Activated T-helper 2 cell treated with anti-CD3 and anti-CD28 coated beads, Interferon-gamma antibody, Interleukin-2, Interleukin-4, amounts not matched to agents 10 μg/mL and 5 μg/mL and 100 μg/mL, durations not matched to agents 14 hours and 24 hours and 36 hours (primary cell): ENCODE measurements at regions not wholly inside any gene's neighbourhood (a gene's known extent, or its start where the extent isn't known, plus 50 kb on each side); places are given as distances from the start of the nearest gene placed in this dataset.
"Not testable (repeated sequence)": the region's sequence is repeated elsewhere in the genome, so short reads cannot be mapped to it uniquely, and the experiment has no call there.

ENCODE experiments used
- DNase-seq: peaks from one replicate; pipeline ENCODE4 v3.0.0; 2021; ENCODE audit warnings: low spot score
- H3K27ac Mint-ChIP-seq: one replicate; pipeline ENCODE4 v1.8.0; 2021; ENCODE audit warnings: mixed read lengths
- H3K27me3 Mint-ChIP-seq: one replicate; pipeline ENCODE4 v1.8.0; 2021; ENCODE audit warnings: low read depth, mixed read lengths
- H3K36me3 Mint-ChIP-seq: one replicate; pipeline ENCODE4 v1.8.0; 2021; ENCODE audit warnings: low read depth, mixed read lengths
- H3K4me1 Mint-ChIP-seq: one replicate; pipeline ENCODE4 v1.8.0; 2021; ENCODE audit warnings: low read depth, mixed read lengths
- H3K4me3 Mint-ChIP-seq: one replicate; pipeline ENCODE4 v1.8.0; 2021; ENCODE audit warnings: low read depth, mild to moderate bottlenecking, moderate library complexity, mixed read lengths
- H3K9me3 Mint-ChIP-seq: one replicate; pipeline ENCODE4 v1.8.0; 2021; ENCODE audit warnings: mixed read lengths
- intact Hi-C: fragments of 100-400 bp; cut with micrococcal nuclease; formaldehyde crosslinking; loops from one replicate; pipeline ENCODE4 v1.15.1; 2023

DNA sequence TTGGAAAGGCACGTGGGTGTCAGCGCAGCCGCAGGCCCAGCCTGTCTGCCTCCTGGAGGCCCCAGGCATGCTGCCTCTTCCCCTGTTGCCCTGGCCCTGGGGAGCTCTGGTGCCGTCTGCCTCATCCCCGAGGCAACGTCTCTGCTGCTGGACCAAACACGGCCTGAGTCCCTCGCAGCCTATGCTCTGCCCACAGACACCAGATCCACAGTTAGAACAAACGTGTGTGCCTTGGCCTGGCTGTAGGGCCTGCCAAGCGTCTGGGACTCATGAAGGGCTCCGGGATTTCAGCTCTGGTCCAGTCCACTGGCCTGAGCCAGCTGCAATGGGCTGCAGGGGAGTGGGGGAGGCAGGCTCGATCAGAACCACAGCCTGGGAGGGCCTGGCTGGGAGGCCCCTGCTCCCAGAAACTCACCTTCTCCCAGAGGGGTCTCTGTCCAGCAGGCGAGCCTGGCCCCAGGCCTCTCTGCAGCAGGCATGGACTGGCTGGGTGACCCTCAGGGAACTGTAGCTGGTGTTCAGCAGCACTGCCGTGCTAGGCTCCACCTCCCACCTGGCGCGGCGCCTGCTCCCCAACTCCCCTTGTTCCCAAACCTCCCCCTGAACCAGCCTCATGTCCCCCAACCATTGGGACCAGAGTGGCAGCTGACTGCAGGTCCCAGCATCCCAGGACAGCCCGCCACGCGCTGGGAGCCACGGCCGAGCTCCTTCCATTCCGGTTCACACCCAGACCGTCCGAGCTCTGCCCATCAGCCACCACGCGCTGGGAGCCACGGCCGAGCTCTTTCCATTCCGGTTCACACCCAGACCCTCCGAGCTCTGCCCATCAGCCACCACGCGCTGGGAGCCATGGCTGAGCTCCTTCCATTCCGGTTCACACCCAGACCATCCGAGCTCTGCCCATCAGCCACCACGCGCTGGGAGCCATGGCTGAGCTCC lies 197.0 kb downstream of the DLL1 start:
- Mint-ChIP-seq H3K27me3 (no peaks in the 10 kb centered on the region), H3K27ac (no peak overlapping the region), H3K36me3 (peaks cover 3% of the 10 kb centered on the region), H3K4me3 (no peak overlapping the region), H3K9me3 (no peaks in the 10 kb centered on the region), H3K4me1 (peaks cover 18% of the 10 kb centered on the region)
- DNase-seq: no peak
- intact Hi-C loops: no loop called here

DNA sequence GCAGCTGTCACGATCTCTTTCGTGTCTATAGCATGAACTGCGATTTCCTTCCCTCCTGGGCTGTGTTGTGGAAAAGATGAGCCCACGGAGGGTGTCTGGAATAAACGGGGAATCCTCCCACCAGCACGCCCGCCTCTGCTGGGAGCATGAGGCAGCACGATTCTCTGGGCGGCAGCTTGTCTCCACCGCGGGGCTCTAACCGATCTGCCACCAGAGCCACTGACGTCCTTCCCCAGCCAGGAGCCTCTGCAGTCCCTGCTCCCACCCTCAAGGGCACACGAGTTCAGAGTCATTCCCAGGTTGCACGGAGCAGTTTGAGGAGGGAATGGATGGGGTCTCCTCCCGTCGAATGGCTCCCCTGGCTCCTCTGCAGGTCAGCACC lies 197.6 kb downstream of the DLL1 start:
- intact Hi-C loops: no loop called here
- H3K36me3 Mint-ChIP-seq: peaks cover 3% of the 10 kb centered on the region
- peaks cover 19% of the 10 kb centered on the region for H3K4me1 Mint-ChIP-seq

DNA sequence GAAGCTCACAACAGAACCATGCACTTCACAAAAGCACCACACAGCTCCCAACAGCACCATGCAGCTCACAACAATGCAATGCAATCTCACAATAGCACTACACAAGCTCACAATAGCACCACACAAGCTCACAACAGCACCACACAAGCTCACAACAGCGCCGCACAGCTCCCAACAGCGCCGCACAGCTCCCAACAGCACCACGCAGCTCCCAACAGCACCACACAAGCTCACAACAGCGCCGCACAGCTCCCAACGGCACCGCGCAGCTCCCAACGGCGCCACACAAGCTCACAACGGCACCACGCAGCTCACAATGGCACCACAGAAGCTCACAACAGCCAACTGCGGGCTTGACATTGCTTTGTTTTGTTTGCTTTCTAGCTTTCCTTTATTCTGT lies 198.1 kb downstream of the DLL1 start:
- Mint-ChIP-seq H3K36me3 (peaks cover 3% of the 10 kb centered on the region), H3K4me3 (no peak overlapping the region), H3K9me3 (no peaks in the 10 kb centered on the region), H3K27me3 (no peaks in the 10 kb centered on the region), H3K4me1 (peaks cover 23% of the 10 kb centered on the region), H3K27ac (no peak overlapping the region)
- no peak for DNase-seq
- intact Hi-C loops: no loop called here

More for the DNA sequence above, 197.6 kb downstream of the DLL1 start:
- Mint-ChIP-seq H3K27ac (no peak overlapping the region), H3K27me3 (no peaks in the 10 kb centered on the region), H3K4me3 (no peak overlapping the region), H3K9me3 (no peaks in the 10 kb centered on the region)
- no peak for DNase-seq

DNA sequence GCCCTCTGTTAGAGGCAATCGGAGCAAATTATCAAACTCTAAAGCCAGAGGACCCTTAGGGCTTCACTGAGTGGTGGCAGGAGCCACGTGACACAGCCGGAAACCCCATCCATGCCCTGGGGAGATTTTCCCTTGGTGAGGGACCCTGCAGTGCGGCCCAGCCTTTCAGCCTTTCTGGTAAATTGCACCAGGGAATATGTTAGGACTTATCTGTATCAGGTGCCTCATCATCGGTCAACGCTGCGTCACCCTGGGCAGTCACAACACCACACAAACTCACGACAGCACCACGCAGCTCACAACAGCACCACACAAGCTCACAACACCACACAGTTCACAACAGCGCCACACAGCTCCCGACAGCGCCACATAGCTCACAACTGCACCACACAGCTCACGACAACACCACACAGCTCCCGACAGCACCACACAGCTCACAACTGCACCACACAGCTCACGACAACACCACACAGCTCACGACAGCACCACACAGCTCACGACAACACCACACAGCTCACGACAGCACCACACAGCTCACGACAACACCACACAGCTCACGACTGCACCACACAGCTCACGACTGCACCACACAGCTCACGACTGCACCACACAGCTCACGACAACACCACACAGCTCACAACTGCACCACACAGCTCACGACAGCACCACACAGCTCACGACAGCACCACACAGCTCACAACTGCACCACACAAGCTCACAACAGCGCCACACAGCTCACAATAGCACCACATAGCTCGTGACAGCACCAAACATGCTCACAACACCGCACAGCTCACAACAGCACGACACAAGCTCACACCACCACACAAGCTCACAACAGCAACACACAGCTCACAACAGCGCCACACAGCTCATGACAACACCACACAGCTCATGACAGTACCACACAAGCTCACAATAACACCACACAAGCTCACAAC lies 199.0 kb downstream of the DLL1 start:
- Mint-ChIP-seq H3K4me1 (peaks cover 23% of the 10 kb centered on the region), H3K27ac (no peak overlapping the region), H3K9me3 (no peaks in the 10 kb centered on the region), H3K36me3 (peaks cover 3% of the 10 kb centered on the region), H3K4me3 (no peak overlapping the region), H3K27me3 (no peaks in the 10 kb centered on the region)
- intact Hi-C loops: no loop called here
- DNase-seq: no peak

DNA sequence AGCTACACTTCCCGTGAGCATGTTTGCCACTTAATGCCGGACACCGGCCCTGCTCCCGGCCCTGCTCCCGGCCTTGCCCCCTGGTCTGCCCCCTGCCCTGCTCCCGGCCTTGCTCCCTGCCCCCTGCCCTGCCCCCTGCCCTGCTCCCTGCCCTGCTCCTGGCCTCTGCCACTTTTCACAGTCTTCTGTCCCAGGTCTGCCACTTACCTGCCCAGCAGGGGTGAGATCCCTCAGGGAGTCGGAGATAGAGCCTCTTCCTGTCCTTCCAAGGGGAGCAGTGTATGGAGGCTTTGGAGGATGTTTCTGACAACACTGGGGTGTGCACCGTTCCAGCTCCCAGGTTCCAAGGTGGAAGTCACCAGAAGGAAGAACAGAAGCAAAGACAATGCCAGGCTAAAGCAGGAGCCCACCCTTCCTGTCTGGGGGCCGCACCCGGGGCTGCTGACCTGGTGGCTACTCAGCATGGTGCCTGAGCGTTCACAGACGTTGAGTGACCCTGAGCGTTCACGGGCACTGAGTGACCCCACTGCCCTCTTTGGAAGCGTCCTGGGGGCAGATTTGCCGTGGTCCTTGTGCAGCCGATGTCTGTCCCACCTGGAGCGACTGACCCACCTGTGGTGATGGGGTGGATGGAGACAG lies 199.8 kb downstream of the DLL1 start:
- H3K36me3 Mint-ChIP-seq: peaks cover 3% of the 10 kb centered on the region
- H3K9me3 Mint-ChIP-seq: no peaks in the 10 kb centered on the region
- no peak overlapping the region for H3K27ac Mint-ChIP-seq
- no peaks in the 10 kb centered on the region for H3K27me3 Mint-ChIP-seq
- H3K4me1 Mint-ChIP-seq: peaks cover 24% of the 10 kb centered on the region
- no peak overlapping the region for H3K4me3 Mint-ChIP-seq
- intact Hi-C loops: no loop called here
- no peak for DNase-seq

DNA sequence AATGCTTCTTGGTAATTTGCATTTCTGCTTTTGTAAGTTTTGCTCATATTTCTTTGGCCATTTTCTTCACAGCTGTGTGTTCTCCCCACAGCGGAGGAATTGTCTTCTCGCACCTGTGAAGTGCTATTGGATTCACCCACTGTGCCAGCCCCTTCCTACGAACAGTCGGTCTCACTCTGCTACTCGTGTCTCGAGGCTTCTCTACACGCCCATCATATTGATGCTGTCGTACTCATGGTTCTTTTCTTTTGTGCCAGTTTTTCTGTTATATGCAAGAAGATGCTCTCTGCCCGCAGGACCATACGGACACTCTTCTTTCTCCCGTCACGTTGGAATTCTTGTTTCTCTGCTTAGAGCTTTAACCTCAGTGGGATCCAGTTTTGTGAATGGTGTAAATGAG lies 200.3 kb downstream of the DLL1 start:
- no peaks in the 10 kb centered on the region for H3K9me3 Mint-ChIP-seq
- peaks cover 3% of the 10 kb centered on the region for H3K36me3 Mint-ChIP-seq
- H3K27me3 Mint-ChIP-seq: no peaks in the 10 kb centered on the region
- DNase-seq: no peak
- peaks cover 24% of the 10 kb centered on the region for H3K4me1 Mint-ChIP-seq
- peak overlapping the region; percentile 68 for H3K27ac Mint-ChIP-seq
- peak overlapping the region; percentile 27 for H3K4me3 Mint-ChIP-seq
- intact Hi-C loops: no loop called here

DNA sequence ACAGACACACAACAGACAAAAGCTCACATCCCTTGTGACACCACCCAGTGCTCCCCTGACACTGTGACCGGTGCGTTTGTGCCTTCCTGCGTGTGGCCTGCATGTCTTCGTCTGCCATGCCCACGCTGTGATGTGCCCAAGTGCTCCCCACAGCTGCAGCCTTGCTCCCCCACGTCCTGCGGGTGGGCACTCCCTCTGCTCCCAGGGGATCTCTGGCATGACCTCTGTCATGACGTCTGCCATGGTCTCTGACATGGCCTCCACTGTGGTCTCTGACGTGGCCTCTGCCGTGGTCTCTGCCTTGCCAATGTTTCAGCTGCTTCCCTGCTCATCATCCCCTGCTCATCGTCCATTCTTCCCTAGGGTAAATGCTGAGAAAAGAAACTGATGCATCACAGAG lies 200.9 kb downstream of the DLL1 start:
- Mint-ChIP-seq H3K27ac (peak overlapping the region; percentile 89), H3K27me3 (no peaks in the 10 kb centered on the region), H3K36me3 (peaks cover 3% of the 10 kb centered on the region), H3K9me3 (no peaks in the 10 kb centered on the region), H3K4me3 (peak overlapping the region; percentile 73), H3K4me1 (peaks cover 24% of the 10 kb centered on the region)
- no peak for DNase-seq
- intact Hi-C loops: loop anchor here (2.0 to 10.0 kb wide), 4 partner anchors 55 to 285 kb away; partner anchors contain the start of gene DLL1

DNA sequence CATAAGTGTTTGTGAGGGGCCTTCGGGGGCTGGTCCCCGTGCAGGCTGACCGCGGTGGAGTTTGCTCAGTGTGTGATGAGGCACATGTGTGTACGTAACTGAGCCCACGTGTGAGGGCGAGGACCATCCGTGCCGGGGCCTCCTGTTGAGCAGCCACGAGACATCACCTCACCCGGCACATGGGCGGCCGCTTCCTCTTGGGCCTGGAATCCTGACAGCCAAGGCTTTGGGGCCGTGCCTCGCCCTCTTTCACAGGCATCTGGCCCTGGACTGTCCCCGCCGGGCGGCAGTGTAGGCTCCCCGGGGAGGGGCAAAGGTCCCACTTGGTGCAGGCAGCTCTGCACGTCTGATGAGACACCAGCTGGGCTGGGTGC lies 202.3 kb downstream of the DLL1 start:
- Mint-ChIP-seq H3K27me3 (no peaks in the 10 kb centered on the region), H3K36me3 (peaks cover 3% of the 10 kb centered on the region), H3K27ac (peak overlapping the region; percentile 13), H3K4me3 (peak overlapping the region; percentile 83), H3K9me3 (no peaks in the 10 kb centered on the region), H3K4me1 (peaks cover 24% of the 10 kb centered on the region)
- DNase-seq: no peak
- intact Hi-C loops: loop anchor here (2.0 to 10.0 kb wide), 4 partner anchors 56 to 284 kb away; partner anchors contain the start of gene DLL1

DNA sequence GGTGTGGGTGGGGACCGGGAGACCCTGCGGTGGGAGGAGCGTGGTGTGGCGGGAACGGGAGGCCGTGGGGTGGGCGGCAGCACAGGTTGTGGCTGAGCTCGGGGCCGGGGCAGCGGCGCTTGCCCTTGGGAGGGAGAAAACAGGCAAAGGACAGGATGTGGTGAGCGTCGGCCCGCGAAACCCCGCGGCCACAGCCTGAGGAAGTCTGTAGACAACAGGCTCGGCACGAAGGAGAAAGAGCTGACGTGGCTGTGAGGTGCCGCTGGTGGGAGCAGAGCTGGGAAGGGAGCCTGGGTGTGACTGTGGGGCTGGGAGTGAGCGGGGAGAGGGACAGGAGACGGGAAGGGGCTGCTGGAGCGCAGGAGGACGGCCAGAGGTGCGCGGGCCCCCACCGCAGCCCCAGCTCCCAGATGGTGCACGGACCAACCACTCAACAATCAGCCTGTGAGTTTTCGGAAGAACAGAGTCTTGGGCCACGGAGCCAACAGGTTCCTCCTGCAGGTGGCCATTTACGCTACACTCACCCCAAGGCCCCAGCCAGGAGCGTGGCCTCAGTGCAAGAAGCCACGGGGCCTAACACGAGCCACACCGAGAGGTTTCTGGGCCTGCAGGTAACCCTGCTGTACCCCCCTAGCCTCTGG lies 202.8 kb downstream of the DLL1 start:
- Mint-ChIP-seq H3K4me3 (peak overlapping the region; percentile 83), H3K27ac (peak overlapping the region; percentile 93), H3K27me3 (no peaks in the 10 kb centered on the region), H3K36me3 (peaks cover 3% of the 10 kb centered on the region), H3K9me3 (no peaks in the 10 kb centered on the region), H3K4me1 (peaks cover 27% of the 10 kb centered on the region)
- peak; percentile 66 for DNase-seq
- intact Hi-C loops: loop anchor here (2.0 to 10.0 kb wide), 4 partner anchors 57 to 283 kb away; partner anchors contain the start of gene DLL1

DNA sequence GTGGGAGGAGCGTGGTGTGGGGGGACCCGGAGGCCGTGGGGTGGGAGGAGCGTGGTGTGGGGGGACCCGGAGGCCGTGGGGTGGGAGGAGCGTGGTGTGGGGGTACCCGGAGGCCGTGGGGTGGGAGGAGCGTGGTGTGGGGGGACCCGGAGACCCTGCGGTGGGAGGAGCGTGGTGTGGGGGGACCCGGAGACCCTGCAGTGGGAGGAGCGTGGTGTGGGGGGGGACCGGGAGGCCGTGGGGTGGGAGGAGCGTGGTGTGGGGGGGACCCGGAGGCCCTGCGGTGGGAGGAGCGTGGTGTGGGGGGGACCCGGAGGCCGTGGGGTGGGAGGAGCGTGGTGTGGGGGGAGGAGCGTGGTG lies 203.5 kb downstream of the DLL1 start:
- H3K9me3 Mint-ChIP-seq, H3K4me3 Mint-ChIP-seq, H3K27ac Mint-ChIP-seq, DNase-seq, H3K36me3 Mint-ChIP-seq, H3K27me3 Mint-ChIP-seq: not testable (repeated sequence)
- peaks cover 31% of the 10 kb centered on the region for H3K4me1 Mint-ChIP-seq
- intact Hi-C loops: loop anchor here (5.0 to 10.0 kb wide), 3 partner anchors 93 to 283 kb away; partner anchors contain the start of gene DLL1

DNA sequence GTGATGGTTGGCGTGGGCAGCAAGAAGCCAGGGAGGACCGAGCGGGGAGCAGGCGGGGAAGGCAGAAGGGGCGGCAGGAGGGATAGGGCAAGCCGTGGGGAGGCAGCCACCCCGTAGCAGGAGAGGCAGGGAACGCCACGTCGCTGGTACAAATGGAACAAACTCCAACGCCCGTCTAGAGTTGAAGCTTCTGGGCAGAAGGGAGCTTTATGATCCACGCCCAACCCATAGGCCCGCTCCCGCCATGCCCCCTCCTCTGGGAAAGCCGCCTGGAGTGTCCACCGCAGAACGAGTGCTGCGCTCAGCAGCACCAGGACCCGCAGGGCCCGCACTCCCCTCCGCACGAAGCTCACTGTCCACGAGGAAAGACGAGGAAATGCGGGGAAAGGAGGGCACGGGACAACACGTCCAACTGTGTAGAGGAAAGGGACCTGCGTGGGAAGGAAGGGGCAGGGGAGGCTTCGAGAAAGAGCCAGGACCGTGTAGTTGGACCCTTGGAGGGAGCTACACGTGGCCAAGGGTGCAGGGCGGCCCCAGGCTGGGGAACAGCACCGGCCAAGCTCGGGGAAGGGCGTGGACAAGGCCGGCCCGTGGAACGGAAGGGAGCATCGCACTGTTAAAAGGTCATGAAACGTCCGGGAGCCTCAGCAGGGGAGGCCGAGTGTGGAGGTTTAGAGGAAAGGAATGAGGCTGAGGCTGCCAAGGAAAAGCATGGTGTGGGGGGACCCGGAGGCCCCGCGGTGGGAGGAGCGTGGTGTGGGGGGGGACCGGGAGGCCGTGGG lies 204.0 kb downstream of the DLL1 start:
- intact Hi-C loops: loop anchor here (5.0 to 10.0 kb wide), 3 partner anchors 92 to 282 kb away; partner anchors contain the start of gene DLL1
- H3K36me3 Mint-ChIP-seq: peaks cover 3% of the 10 kb centered on the region
- H3K27me3 Mint-ChIP-seq: no peaks in the 10 kb centered on the region
- H3K9me3 Mint-ChIP-seq: no peaks in the 10 kb centered on the region
- peak overlapping the region; percentile 74 for H3K27ac Mint-ChIP-seq
- peaks cover 31% of the 10 kb centered on the region for H3K4me1 Mint-ChIP-seq
- H3K4me3 Mint-ChIP-seq: peak overlapping the region; percentile 40
- no peak for DNase-seq
